ENCODE measurements at regions not wholly inside any gene's neighbourhood (a gene's known extent, or its start where the extent isn't known, plus 50 kb on each side); places are given as distances from the start of the nearest gene placed in this dataset.

DNA sequence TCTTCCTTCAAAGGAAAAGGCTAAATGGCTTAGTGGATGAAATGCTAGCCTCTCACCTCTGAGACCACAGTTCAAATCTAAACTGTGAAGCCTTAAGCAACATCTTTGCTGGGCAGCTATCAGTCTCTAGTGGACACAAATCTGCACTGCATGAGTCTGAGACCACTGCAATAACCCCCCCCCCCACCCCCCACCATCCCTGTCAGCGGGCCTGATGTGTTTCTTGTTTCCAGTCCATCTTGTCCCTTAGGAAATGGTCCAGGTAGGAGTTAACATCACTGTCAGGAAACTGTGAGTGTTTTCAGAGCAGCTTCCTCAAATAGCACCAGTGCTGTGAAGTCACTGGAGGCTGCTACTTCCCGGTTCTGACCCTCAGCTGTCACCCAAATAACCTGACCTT, 140.6 kb upstream of the TMCO5A start:
- no peak for ATAC-seq

DNA sequence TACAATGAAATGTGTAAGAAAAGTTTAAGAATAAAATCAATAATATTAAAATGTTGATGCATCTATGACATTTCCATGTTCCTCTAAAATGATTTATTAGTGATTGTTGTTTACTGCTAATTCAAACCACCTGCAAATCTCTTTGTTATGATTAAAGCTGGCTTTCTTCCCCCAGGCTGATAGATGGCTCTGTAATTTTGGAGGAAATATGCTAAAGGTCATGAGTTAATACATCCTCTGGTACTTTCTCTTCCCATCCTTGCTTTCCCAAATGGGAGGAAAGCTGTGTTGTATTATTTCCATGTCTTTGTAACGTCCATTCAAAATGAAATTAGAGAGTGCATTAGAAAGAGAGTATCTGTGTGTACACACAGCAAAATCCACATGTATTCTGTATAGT, 139.5 kb upstream of the TMCO5A start:
- no peak for ATAC-seq

DNA sequence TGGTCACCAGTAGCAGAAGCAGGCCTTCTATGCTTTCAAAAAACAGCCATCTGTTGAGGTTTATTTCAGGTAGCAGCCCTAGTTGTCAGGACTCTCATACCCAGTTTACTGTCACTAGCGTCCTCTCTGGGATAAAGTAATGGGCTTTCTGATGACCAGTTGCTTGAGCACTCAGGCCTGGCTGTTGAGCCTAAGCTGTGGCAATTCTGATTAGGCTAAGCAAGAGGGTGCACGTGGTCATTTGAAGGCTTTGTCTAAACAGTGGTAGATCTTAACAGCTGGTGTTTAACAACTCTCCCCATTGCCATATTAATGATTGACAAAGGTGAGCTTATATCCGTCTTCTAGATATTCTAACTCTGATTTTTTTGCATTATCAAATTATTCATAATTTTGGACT, 132.9 kb upstream of the TMCO5A start:
- no peak for ATAC-seq

GRCh38 chr15:37806808-37807207, 127.6 kb upstream of the TMCO5A start:
- ATAC-seq = no peak

- no peak for ATAC-seq
Observed at GRCh38 chr15:37810381-37810780, 124.1 kb upstream of the TMCO5A start.

- no peak for ATAC-seq
Observed at GRCh38 chr15:37813306-37813705, 121.1 kb upstream of the TMCO5A start.

DNA sequence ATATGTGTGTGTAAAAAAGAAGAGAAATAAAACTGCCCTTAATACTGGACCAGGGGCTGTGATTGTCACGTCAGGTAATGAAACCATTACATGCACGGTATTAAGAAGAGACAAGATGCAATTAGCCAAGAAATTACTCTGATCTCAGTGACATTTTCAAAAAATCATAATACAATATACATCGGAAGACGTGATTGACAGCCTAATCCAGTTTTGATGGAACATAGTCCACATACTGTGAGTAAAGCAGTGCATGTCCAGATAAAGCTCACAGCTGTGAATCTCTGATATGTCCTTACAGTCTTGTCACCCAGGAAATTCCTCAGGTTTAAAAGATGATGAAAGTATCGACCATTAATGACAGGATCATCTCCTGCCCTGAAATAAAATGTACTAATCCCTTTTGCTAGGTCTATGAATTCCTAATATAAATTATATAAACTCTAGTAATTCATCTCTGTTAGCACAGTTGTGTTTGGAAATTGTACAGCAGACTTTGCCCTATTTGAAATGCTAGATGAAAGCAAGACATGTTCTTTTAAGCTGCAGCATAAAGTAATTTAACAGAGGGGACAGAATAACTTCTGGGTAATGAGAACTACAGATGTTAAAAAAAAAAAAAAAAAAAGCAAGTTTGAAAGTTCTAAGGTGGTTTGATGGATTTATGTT, 119.5 kb upstream of the TMCO5A start:
- no peak for ATAC-seq

GRCh38 chr15:37818152-37818677, 116.2 kb upstream of the TMCO5A start:
- ATAC-seq = no peak

GRCh38 chr15:37819191-37819590, 115.2 kb upstream of the TMCO5A start:
- ATAC-seq = no peak

GRCh38 chr15:37820380-37821128, 113.9 kb upstream of the TMCO5A start:
- no peak for ATAC-seq

DNA sequence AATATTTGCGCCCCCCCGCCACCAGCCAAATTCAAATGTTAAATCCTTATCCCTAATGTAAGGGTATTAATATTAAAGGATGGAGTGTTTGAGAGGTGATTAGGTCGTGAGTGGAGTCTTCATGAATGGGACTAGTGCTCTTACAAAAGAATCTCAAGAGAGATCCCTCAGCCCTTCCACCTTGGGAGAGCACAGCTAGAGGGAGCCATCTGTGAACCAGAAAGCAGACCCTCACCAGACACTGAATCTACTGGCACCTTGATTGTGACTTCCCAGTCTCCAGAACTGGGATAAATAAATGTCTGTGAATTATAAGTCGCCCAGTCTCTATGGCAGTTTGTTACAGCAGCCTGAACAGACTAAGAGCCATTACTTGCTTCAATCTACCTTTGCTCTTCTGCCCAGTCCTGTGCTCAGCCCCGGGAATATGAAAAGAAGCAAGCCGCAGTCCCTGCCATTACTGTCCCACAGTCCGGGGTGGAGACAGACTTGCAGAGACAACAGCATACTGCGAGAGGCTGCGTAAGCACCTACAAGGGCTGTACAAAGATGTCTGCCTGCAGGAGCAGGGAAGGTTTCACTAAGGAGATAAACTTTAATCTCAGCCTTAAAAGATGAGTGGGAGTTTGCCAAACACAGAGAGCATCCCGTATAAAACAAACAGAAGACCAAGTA, 110.7 kb upstream of the TMCO5A start:
- no peak for ATAC-seq

GRCh38 chr15:37824717-37825382, 109.6 kb upstream of the TMCO5A start:
- peak; percentile 85 for ATAC-seq

DNA sequence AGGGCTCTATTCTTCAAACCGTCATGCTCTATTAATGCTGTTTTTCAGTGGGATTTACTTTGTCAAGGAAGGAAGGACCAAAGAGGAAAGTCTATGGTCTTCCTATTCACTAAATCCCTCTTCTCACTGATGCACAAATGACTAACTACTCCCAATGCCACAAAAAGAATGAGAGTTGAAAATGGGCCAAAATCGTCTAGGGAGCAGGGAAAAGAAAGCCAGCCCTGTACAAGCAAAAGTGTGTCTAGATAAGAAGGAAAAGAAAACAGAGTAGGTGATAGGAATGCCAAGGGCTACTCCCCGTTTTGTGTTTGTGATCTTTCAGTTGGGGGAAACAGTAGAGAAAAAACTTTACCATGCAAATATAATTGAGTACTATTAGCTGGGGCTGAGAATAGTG, 97.2 kb upstream of the TMCO5A start:
- ATAC-seq = no peak

GRCh38 chr15:37847776-37848175, 86.7 kb upstream of the TMCO5A start:
- ATAC-seq = no peak

GRCh38 chr15:37856109-37856508, 78.3 kb upstream of the TMCO5A start:
- no peak for ATAC-seq

- no peak for ATAC-seq
Observed at GRCh38 chr15:37860896-37861295, 73.5 kb upstream of the TMCO5A start.

GRCh38 chr15:37865687-37866086, 68.8 kb upstream of the TMCO5A start:
- ATAC-seq = no peak

DNA sequence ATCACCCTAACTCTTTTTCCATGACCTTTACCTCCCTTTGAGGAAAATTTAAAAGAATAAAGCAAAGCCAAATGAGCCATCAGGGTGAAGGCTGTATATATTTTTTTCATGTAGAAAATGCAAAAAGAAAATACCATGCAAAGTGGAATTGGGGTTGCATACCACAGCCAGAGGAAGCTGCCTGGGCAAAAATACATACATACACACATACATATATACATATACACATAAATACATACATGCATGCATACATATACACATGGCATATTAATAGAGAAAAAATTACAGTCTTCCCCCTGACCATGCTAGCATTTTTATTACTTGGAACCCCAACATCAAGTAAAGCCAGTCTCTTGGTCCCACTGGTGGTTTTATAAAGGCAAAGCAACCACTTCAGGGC, 63.7 kb upstream of the TMCO5A start:
- no peak for ATAC-seq

DNA sequence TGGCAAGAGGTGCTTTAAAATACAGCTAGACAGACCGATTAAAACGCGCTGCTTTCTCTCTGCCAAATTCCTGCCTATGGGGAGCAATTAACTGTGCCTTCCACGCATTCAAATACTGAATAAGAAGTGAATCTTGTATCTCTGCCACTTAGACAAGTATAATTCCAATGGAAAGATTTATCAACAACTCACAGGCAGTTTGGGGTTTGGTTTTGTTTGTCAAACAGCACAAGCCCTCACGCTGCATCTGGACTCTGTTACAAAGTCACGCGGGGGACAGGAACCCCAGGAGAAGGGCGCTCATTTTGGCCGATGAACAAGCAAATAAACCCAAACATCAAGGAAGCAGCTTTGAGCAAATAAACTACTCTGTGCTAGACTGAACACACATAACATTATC, 61.8 kb upstream of the TMCO5A start:
- no peak for ATAC-seq

DNA sequence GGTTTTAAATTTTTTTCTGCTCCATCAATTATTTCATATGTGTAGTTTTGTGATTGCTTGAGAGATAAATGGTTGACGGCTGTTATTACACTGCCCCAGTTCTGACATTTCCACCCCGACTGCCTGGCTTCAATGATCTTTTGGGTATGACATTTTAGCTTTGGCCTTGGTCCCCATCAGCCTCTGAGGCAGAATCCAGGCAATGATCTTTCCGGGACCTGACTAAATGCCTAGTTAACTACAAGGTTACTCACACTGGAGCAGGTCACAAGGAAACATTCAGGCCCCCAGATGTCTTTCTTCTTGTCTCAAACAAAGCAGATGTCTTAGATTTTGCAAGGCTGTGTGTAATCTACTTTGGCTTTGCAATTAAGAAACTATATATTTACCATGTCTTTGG, 61.1 kb upstream of the TMCO5A start:
- no peak for ATAC-seq

GRCh38 chr15:37876900-37877299, 57.5 kb upstream of the TMCO5A start:
- no peak for ATAC-seq

DNA sequence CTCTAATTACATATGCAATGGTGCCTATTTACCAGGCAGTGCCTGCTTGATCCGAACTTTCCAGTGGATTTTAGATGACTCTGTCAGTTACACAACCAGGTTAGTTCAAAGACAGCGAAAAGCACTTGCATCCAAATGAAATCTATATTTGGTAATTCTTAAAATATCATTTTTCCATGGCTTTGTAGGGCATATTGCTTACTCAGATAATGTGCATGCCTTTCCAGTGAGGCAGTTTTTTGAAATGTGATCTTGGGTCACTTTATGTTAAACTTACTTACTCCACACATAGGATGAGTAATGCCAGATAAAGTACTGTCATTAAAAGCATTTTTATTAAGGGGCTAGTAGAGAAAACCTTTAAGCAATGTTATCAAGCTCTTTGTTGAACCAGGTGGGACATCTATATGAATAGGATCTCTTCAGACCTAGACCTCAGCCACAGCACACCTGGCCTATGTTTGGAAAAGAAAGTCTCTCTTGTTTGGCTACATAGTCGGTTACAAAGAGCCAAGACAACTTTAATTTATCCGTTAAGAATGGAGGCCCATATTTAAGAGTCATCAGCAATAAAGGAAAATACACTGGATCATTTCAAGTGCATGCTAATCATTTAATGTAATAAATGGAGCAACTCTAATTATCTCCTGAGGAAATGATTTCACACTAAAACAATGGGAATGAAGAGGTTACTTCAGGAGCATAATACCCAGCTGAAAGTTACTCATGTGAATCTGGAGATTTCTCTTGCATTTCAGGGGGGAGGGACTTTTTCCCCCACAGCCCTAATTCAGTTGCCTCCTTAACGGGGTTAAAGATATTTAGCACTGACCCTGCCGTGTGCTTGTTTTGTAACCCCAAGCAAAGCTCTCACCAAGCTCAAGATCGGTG, 56.3 kb upstream of the TMCO5A start:
- no peak for ATAC-seq

All from esophagus mucosa (tissue), 1 donor.